B cell (primary cell): ENCODE measurements at regions not wholly inside any gene's neighbourhood (a gene's known extent, or its start where the extent isn't known, plus 50 kb on each side); places are given as distances from the start of the nearest gene placed in this dataset.

Experiments
- EZH2 ChIP-seq: IDR thresholded peaks from 2 replicates; pipeline ENCODE4 v1.6.1; 2012; ENCODE audit warnings: borderline replicate concordance, low read depth, mild to moderate bottlenecking, moderate library complexity, low read length; ENCODE audit not compliant: insufficient read depth, poor library complexity, severe bottlenecking
- TF ChIP-seq, protein P1 (sequence below): fragments of 200-600 bp; IDR thresholded peaks from one replicate; pipeline ENCODE4 v1.8.0; 2022; ENCODE audit warnings: antibody characterized with exemption, mild to moderate bottlenecking

DNA sequence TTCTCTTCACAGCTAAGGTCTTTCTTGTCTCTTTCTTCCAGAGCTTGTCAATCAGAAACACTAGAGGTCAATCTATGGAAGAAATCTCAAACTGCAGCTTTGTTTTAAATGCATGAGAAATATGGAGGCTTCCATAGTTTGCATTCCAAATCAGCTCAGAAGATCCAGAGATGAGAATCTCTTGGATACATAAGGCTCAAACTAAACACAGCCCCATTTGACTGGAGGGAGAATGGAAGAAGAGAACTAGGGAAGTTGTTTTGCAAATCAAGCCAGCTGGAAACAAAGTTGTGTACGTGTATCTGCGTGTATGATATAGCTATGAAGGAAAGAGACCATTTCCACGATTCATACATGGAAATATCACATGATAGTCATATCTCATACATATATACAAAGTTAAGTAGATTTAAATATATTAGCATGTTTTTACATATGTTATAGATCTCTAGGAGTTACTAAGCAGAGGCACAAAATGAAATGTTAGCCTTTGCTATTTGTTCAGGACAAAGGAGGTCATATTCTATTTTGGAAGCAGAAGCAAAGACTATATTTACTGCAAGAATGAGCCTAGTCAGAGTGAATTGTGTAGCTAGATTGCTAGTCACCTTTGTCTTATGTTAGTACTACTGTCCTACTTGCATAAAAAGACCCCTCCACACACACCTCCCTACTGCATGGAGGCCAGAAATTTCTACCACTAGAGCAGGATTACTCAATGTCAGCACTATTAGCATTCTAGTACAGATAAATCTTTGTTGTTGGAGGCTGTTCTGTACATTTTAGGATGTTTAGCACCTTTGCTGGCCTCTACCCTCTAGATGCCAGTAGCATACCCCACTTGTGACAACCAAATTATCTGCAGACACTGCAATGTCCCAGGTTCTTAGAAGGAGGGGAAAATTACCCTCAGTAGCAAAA lies 303.5 kb upstream of the CHAC2 start:
- TF ChIP-seq, protein P1, sequence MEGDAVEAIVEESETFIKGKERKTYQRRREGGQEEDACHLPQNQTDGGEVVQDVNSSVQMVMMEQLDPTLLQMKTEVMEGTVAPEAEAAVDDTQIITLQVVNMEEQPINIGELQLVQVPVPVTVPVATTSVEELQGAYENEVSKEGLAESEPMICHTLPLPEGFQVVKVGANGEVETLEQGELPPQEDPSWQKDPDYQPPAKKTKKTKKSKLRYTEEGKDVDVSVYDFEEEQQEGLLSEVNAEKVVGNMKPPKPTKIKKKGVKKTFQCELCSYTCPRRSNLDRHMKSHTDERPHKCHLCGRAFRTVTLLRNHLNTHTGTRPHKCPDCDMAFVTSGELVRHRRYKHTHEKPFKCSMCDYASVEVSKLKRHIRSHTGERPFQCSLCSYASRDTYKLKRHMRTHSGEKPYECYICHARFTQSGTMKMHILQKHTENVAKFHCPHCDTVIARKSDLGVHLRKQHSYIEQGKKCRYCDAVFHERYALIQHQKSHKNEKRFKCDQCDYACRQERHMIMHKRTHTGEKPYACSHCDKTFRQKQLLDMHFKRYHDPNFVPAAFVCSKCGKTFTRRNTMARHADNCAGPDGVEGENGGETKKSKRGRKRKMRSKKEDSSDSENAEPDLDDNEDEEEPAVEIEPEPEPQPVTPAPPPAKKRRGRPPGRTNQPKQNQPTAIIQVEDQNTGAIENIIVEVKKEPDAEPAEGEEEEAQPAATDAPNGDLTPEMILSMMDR: no peak
- no peak for TF ChIP-seq EZH2
